ENCODE measurements at regions not wholly inside any gene's neighbourhood (a gene's known extent, or its start where the extent isn't known, plus 50 kb on each side); places are given as distances from the start of the nearest gene placed in this dataset.
"Not testable (repeated sequence)": the region's sequence is repeated elsewhere in the genome, so short reads cannot be mapped to it uniquely, and the experiment has no call there.

DNA sequence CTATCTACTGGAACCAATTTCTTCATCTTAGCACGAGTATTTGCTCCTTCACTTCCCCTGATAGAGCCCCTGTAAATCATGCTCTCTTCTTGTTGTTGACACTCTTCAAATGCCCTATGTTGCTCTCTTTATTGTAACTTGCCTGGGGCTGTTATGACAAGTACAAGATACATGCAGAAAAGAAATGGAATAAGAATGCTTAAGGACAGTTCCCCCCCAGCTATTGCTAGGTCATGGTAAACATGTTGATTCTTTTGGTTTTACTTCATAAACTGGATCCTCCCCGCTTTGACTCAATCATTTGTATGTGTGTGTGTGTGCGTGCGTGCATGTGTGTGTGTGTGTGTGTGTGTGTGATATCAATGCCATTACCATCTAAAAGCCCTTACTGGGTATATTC, 368.5 kb upstream of the CNTNAP5 start:
- ATAC-seq (ENCODE audit: insufficient read depth, low read depth) (no peak), DNase-seq (no peak)
- peaks cover 8% of the 10 kb centered on the region for H3K9me3 ChIP-seq (ENCODE audit: insufficient read depth, low read length, severe bottlenecking)
- no peaks in the 10 kb centered on the region for H3K27me3 ChIP-seq (ENCODE audit: insufficient read depth, low read length, poor library complexity)
- H3K4me3 ChIP-seq (ENCODE audit: low read depth in 1 of 2, low read length in 2 of 2): no peak overlapping the region
- no peaks in the 10 kb centered on the region for H3K4me1 ChIP-seq (ENCODE audit: insufficient read depth, low read length)
- no peak overlapping the region for H2AFZ ChIP-seq (ENCODE audit: low read depth, low read length)
- H3K27ac ChIP-seq (ENCODE audit: low read length): no peak overlapping the region
- no peak overlapping the region for H3K9ac ChIP-seq (ENCODE audit: low read depth, low read length)
- no peak overlapping the region for H3K4me2 ChIP-seq (ENCODE audit: insufficient read depth, low read length)
- no peaks in the 10 kb centered on the region for H4K20me1 ChIP-seq (ENCODE audit: insufficient read depth, low read length)
- TF ChIP-seq, protein P1, sequence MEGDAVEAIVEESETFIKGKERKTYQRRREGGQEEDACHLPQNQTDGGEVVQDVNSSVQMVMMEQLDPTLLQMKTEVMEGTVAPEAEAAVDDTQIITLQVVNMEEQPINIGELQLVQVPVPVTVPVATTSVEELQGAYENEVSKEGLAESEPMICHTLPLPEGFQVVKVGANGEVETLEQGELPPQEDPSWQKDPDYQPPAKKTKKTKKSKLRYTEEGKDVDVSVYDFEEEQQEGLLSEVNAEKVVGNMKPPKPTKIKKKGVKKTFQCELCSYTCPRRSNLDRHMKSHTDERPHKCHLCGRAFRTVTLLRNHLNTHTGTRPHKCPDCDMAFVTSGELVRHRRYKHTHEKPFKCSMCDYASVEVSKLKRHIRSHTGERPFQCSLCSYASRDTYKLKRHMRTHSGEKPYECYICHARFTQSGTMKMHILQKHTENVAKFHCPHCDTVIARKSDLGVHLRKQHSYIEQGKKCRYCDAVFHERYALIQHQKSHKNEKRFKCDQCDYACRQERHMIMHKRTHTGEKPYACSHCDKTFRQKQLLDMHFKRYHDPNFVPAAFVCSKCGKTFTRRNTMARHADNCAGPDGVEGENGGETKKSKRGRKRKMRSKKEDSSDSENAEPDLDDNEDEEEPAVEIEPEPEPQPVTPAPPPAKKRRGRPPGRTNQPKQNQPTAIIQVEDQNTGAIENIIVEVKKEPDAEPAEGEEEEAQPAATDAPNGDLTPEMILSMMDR (IDR thresholded peaks at IDR 0.05; ENCODE audit: borderline replicate concordance, extremely low read depth, low read length, poor library complexity, severe bottlenecking): no peak
- TF ChIP-seq EZH2 (IDR thresholded peaks at IDR 0.05; ENCODE audit: borderline replicate concordance, low read depth, low read length, severe bottlenecking): no peak
- no peaks in the 10 kb centered on the region for H3K36me3 ChIP-seq (ENCODE audit: insufficient read depth, low read length)
- no peaks in the 10 kb centered on the region for H3K79me2 ChIP-seq (ENCODE audit: insufficient read depth, low read length)

DNA sequence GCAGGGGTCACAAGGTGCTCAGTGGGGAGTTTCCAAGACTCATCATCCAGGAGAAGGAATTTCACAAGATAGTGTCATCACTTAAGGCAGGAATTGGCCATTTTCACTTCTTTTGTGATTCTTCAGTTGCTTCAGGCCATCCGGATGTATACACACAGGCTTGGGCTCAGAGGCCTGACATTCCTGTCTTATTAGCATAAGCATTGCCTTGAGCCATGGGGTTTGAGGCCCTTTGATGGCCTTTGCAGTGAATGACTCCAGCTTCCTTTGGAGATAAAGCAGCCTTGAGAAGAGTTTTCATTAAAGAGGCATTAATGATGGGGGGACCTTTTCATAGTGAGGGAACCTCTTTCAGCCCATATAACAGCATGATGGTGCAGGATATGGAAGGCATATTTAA, 366.0 kb upstream of the CNTNAP5 start:
- Histone ChIP-seq H3K9ac (ENCODE audit: low read depth, low read length) (no peak overlapping the region), H3K4me3 (ENCODE audit: low read depth in 1 of 2, low read length in 2 of 2) (no peak overlapping the region), H4K20me1 (ENCODE audit: insufficient read depth, low read length) (no peaks in the 10 kb centered on the region), H3K79me2 (ENCODE audit: insufficient read depth, low read length) (no peaks in the 10 kb centered on the region), H2AFZ (ENCODE audit: low read depth, low read length) (no peak overlapping the region), H3K9me3 (ENCODE audit: insufficient read depth, low read length, severe bottlenecking) (peaks cover 8% of the 10 kb centered on the region), H3K27ac (ENCODE audit: low read length) (no peak overlapping the region), H3K4me1 (ENCODE audit: insufficient read depth, low read length) (no peaks in the 10 kb centered on the region), H3K4me2 (ENCODE audit: insufficient read depth, low read length) (no peak overlapping the region), H3K36me3 (ENCODE audit: insufficient read depth, low read length) (no peaks in the 10 kb centered on the region), H3K27me3 (ENCODE audit: insufficient read depth, low read length, poor library complexity) (no peaks in the 10 kb centered on the region)
- no peak for TF ChIP-seq EZH2 (IDR thresholded peaks at IDR 0.05; ENCODE audit: borderline replicate concordance, low read depth, low read length, severe bottlenecking)
- TF ChIP-seq, protein P1 (IDR thresholded peaks at IDR 0.05; ENCODE audit: borderline replicate concordance, extremely low read depth, low read length, poor library complexity, severe bottlenecking): no peak
- DNase-seq (no peak), ATAC-seq (ENCODE audit: insufficient read depth, low read depth) (no peak)

DNA sequence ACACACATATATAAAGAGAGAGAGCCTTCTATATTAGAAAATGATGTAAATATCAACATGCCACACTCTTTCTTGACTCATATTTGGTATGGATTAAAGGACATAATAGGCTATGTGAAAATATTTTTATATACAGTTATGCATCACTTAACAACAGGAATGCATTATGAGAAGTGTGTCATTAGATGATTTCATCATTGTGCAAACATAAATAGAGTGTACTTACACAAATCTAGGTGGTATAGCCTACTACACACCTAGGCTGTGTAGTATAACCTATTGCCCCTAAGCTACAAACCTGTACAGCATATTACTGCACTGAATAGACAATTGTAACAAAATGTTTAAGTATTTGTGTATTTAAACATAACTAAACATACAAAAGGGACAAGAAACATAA, 354.8 kb upstream of the CNTNAP5 start:
- DNase-seq (no peak), ATAC-seq (ENCODE audit: insufficient read depth, low read depth) (no peak)
- Histone ChIP-seq H3K27me3 (ENCODE audit: insufficient read depth, low read length, poor library complexity) (no peaks in the 10 kb centered on the region), H3K4me2 (ENCODE audit: insufficient read depth, low read length) (no peak overlapping the region), H3K9me3 (ENCODE audit: insufficient read depth, low read length, severe bottlenecking) (no peaks in the 10 kb centered on the region), H4K20me1 (ENCODE audit: insufficient read depth, low read length) (no peaks in the 10 kb centered on the region), H3K79me2 (ENCODE audit: insufficient read depth, low read length) (no peaks in the 10 kb centered on the region), H3K4me3 (ENCODE audit: low read depth in 1 of 2, low read length in 2 of 2) (no peak overlapping the region), H3K9ac (ENCODE audit: low read depth, low read length) (no peak overlapping the region), H3K4me1 (ENCODE audit: insufficient read depth, low read length) (no peaks in the 10 kb centered on the region), H2AFZ (ENCODE audit: low read depth, low read length) (no peak overlapping the region), H3K36me3 (ENCODE audit: insufficient read depth, low read length) (no peaks in the 10 kb centered on the region), H3K27ac (ENCODE audit: low read length) (no peak overlapping the region)
- TF ChIP-seq EZH2 (IDR thresholded peaks at IDR 0.05; ENCODE audit: borderline replicate concordance, low read depth, low read length, severe bottlenecking): no peak

DNA sequence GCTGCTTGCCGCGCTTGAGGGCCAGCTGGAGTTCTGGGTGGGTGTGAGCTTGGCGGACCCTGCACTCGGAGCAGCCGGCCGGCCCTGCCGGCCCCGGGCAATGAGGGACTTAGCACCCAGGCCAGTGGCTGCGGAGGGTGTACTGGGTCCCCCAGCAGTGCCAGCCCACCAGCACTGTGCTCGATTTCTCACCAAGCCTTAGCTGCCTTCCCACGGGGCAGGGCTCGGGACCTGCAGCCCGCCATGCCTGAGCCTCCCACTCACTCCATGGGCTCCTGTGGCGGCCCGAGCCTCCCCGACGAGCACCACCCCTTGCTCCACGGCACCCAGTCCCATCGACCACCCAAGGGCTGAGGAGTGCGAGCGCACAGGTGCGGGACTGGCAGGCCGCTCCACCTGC, 341.3 kb upstream of the CNTNAP5 start:
- not testable (repeated sequence) for H2AFZ ChIP-seq (ENCODE audit: low read depth, low read length); H3K9me3 ChIP-seq (ENCODE audit: insufficient read depth, low read length, severe bottlenecking); ATAC-seq (ENCODE audit: insufficient read depth, low read depth)

More for the DNA sequence above, 341.3 kb upstream of the CNTNAP5 start:
- H3K36me3 ChIP-seq (ENCODE audit: insufficient read depth, low read length); DNase-seq; H3K9ac ChIP-seq (ENCODE audit: low read depth, low read length); H3K4me1 ChIP-seq (ENCODE audit: insufficient read depth, low read length); H4K20me1 ChIP-seq (ENCODE audit: insufficient read depth, low read length); H3K4me2 ChIP-seq (ENCODE audit: insufficient read depth, low read length); H3K4me3 ChIP-seq (ENCODE audit: low read depth in 1 of 2, low read length in 2 of 2); H3K27me3 ChIP-seq (ENCODE audit: insufficient read depth, low read length, poor library complexity); H3K27ac ChIP-seq (ENCODE audit: low read length); H3K79me2 ChIP-seq (ENCODE audit: insufficient read depth, low read length): not testable (repeated sequence)

All from DND-41 (cell line).